ENCODE measurements at regions not wholly inside any gene's neighbourhood (a gene's known extent, or its start where the extent isn't known, plus 50 kb on each side); places are given as distances from the start of the nearest gene placed in this dataset.

GRCh38 chr2:41498781-41499180, 549.0 kb upstream of the PKDCC start:
- Mint-ChIP-seq H3K4me1 (no peaks in the 10 kb centered on the region), H3K36me3 (peaks cover 0 to 19% (median 1%) of the 10 kb centered on the region in 5 donors), H3K27ac (no peak overlapping the region), H3K4me3 (no peak overlapping the region), H3K9me3 (peaks cover 13 to 77% (median 49%) of the 10 kb centered on the region in 11 donors), H3K27me3 (no peaks in the 10 kb centered on the region)
- intact Hi-C loops (cut with micrococcal nuclease) = no loop called here
- POLR2A ChIA-PET = no interaction called here
- DNase-seq (no peak), ATAC-seq (no peak)
- Histone ChIP-seq H3K36me3 (ENCODE audit: control insufficient read depth in 2 of 3, insufficient read depth in 3 of 3, low read length in 3 of 3) (no peaks in the 10 kb centered on the region), H3K9me3 (ENCODE audit: control insufficient read depth in 2 of 3, low read length in 3 of 3) (peaks cover 0 to 48% (median 10%) of the 10 kb centered on the region in 3 experiments), H3K27ac (ENCODE audit: low read depth, low read length) (no peak overlapping the region), H3K27me3 (ENCODE audit: control insufficient read depth in 2 of 2, insufficient read depth in 2 of 2, low read length in 2 of 2) (no peaks in the 10 kb centered on the region), H3K4me1 (ENCODE audit: control insufficient read depth in 2 of 2, insufficient read depth in 2 of 2, low read length in 2 of 2) (no peaks in the 10 kb centered on the region), H3K4me3 (ENCODE audit: low read length) (no peak overlapping the region)
- CTCF ChIA-PET = no interaction called here

- CTCF ChIA-PET = no interaction called here
- Mint-ChIP-seq H3K9me3 (peaks cover 7 to 56% (median 29%) of the 10 kb centered on the region in 11 donors), H3K36me3 (peaks cover 0 to 4% (median 0%) of the 10 kb centered on the region in 5 donors)
These were observed 546.9 kb upstream of the PKDCC start for GRCh38 chr2:41500895-41501294.

GRCh38 chr2:41502752-41503151, 545.1 kb upstream of the PKDCC start:
- H3K27ac Mint-ChIP-seq = no peak overlapping the region
- no peaks in the 10 kb centered on the region for H3K4me1 Mint-ChIP-seq
- no peak overlapping the region for H3K4me3 Mint-ChIP-seq
- ChIA-PET CTCF (no interaction called here), POLR2A (no interaction called here)
- no peak overlapping the region for H3K4me3 ChIP-seq (ENCODE audit: low read length)
- no peak for DNase-seq
- intact Hi-C loops (cut with micrococcal nuclease) = no loop called here
- H3K9me3 Mint-ChIP-seq = peaks cover 5 to 38% (median 15%) of the 10 kb centered on the region in 11 donors
- no peaks in the 10 kb centered on the region for H3K27me3 ChIP-seq (ENCODE audit: control insufficient read depth in 2 of 2, insufficient read depth in 2 of 2, low read length in 2 of 2)
- peaks cover 0 to 11% (median 0%) of the 10 kb centered on the region in 3 experiments for H3K9me3 ChIP-seq (ENCODE audit: control insufficient read depth in 2 of 3, low read length in 3 of 3)
- no peak for ATAC-seq
- H3K4me1 ChIP-seq (ENCODE audit: control insufficient read depth in 2 of 2, insufficient read depth in 2 of 2, low read length in 2 of 2) = no peaks in the 10 kb centered on the region
- H3K27ac ChIP-seq (ENCODE audit: low read depth, low read length) = no peak overlapping the region
- H3K27me3 Mint-ChIP-seq = peaks cover 0 to 4% (median 0%) of the 10 kb centered on the region in 5 donors
- no peaks in the 10 kb centered on the region for H3K36me3 ChIP-seq (ENCODE audit: control insufficient read depth in 2 of 3, insufficient read depth in 3 of 3, low read length in 3 of 3)
- peaks cover 0 to 4% (median 0%) of the 10 kb centered on the region in 5 donors for H3K36me3 Mint-ChIP-seq

More at GRCh38 chr2:41500895-41501294, 546.9 kb upstream of the PKDCC start:
- Mint-ChIP-seq H3K27ac (no peak overlapping the region), H3K4me1 (no peaks in the 10 kb centered on the region), H3K4me3 (no peak overlapping the region), H3K27me3 (no peaks in the 10 kb centered on the region)
- no peak for ATAC-seq
- Histone ChIP-seq H3K4me1 (ENCODE audit: control insufficient read depth in 2 of 2, insufficient read depth in 2 of 2, low read length in 2 of 2) (no peaks in the 10 kb centered on the region), H3K27me3 (ENCODE audit: control insufficient read depth in 2 of 2, insufficient read depth in 2 of 2, low read length in 2 of 2) (no peaks in the 10 kb centered on the region), H3K36me3 (ENCODE audit: control insufficient read depth in 2 of 3, insufficient read depth in 3 of 3, low read length in 3 of 3) (no peaks in the 10 kb centered on the region), H3K9me3 (ENCODE audit: control insufficient read depth in 2 of 3, low read length in 3 of 3) (peaks cover 0 to 27% (median 0%) of the 10 kb centered on the region in 3 experiments), H3K4me3 (ENCODE audit: low read length) (no peak overlapping the region), H3K27ac (ENCODE audit: low read depth, low read length) (no peak overlapping the region)
- POLR2A ChIA-PET = no interaction called here
- DNase-seq = no peak
- intact Hi-C loops (cut with micrococcal nuclease) = no loop called here

- Histone ChIP-seq H3K27ac (ENCODE audit: low read depth, low read length) (no peak overlapping the region), H3K4me3 (ENCODE audit: low read length) (no peak overlapping the region), H3K9me3 (ENCODE audit: control insufficient read depth in 2 of 3, low read length in 3 of 3) (peaks cover 0 to 11% (median 0%) of the 10 kb centered on the region in 3 experiments), H3K36me3 (ENCODE audit: control insufficient read depth in 2 of 3, insufficient read depth in 3 of 3, low read length in 3 of 3) (no peaks in the 10 kb centered on the region), H3K27me3 (ENCODE audit: control insufficient read depth in 2 of 2, insufficient read depth in 2 of 2, low read length in 2 of 2) (no peaks in the 10 kb centered on the region), H3K4me1 (ENCODE audit: control insufficient read depth in 2 of 2, insufficient read depth in 2 of 2, low read length in 2 of 2) (no peaks in the 10 kb centered on the region)
- H3K9me3 Mint-ChIP-seq = peaks cover 3 to 23% (median 11%) of the 10 kb centered on the region in 11 donors
- ChIA-PET CTCF (no interaction called here), POLR2A (no interaction called here)
- intact Hi-C loops (cut with micrococcal nuclease) = no loop called here
- H3K27ac Mint-ChIP-seq = no peak overlapping the region
- H3K27me3 Mint-ChIP-seq = peaks cover 0 to 4% (median 0%) of the 10 kb centered on the region in 5 donors
- DNase-seq (no peak), ATAC-seq (no peak)
- H3K36me3 Mint-ChIP-seq = peaks cover 0 to 4% (median 0%) of the 10 kb centered on the region in 5 donors
- no peaks in the 10 kb centered on the region for H3K4me1 Mint-ChIP-seq
- no peak overlapping the region for H3K4me3 Mint-ChIP-seq
These were observed 543.3 kb upstream of the PKDCC start for GRCh38 chr2:41504532-41504931.

- Histone ChIP-seq H3K4me1 (ENCODE audit: control insufficient read depth in 2 of 2, insufficient read depth in 2 of 2, low read length in 2 of 2) (no peaks in the 10 kb centered on the region), H3K9me3 (ENCODE audit: control insufficient read depth in 2 of 3, low read length in 3 of 3) (no peaks in the 10 kb centered on the region), H3K4me3 (ENCODE audit: low read length) (no peak overlapping the region), H3K36me3 (ENCODE audit: control insufficient read depth in 2 of 3, insufficient read depth in 3 of 3, low read length in 3 of 3) (no peaks in the 10 kb centered on the region), H3K27ac (ENCODE audit: low read depth, low read length) (no peak overlapping the region), H3K27me3 (ENCODE audit: control insufficient read depth in 2 of 2, insufficient read depth in 2 of 2, low read length in 2 of 2) (no peaks in the 10 kb centered on the region)
- Mint-ChIP-seq H3K4me1 (no peaks in the 10 kb centered on the region), H3K4me3 (no peak overlapping the region), H3K36me3 (no peaks in the 10 kb centered on the region), H3K27ac (no peak overlapping the region), H3K9me3 (peaks cover 0 to 4% (median 0%) of the 10 kb centered on the region in 11 donors), H3K27me3 (peaks cover 0 to 5% (median 0%) of the 10 kb centered on the region in 5 donors)
- DNase-seq = no peak
- peak; percentile 34 for ATAC-seq
- CTCF ChIA-PET = no interaction called here
- intact Hi-C loops (cut with micrococcal nuclease) = no loop called here
- POLR2A ChIA-PET = no interaction called here
These were observed 537.7 kb upstream of the PKDCC start for GRCh38 chr2:41510108-41510507.

GRCh38 chr2:41521211-41521610, 526.6 kb upstream of the PKDCC start:
- Mint-ChIP-seq H3K4me3 (no peak overlapping the region), H3K27me3 (peaks cover 0 to 11% (median 4%) of the 10 kb centered on the region in 5 donors), H3K4me1 (no peaks in the 10 kb centered on the region), H3K9me3 (peaks cover 0 to 4% (median 0%) of the 10 kb centered on the region in 11 donors), H3K27ac (no peak overlapping the region), H3K36me3 (no peaks in the 10 kb centered on the region)
- ATAC-seq = no peak
- ChIA-PET CTCF (no interaction called here), POLR2A (no interaction called here)
- no peaks in the 10 kb centered on the region for H3K9me3 ChIP-seq (ENCODE audit: control insufficient read depth in 2 of 3, low read length in 3 of 3)
- no peaks in the 10 kb centered on the region for H3K27me3 ChIP-seq (ENCODE audit: control insufficient read depth in 2 of 2, insufficient read depth in 2 of 2, low read length in 2 of 2)
- no peak for DNase-seq
- intact Hi-C loops (cut with micrococcal nuclease) = no loop called here
- no peak overlapping the region for H3K4me3 ChIP-seq (ENCODE audit: low read length)
- H3K4me1 ChIP-seq (ENCODE audit: control insufficient read depth in 2 of 2, insufficient read depth in 2 of 2, low read length in 2 of 2) = no peaks in the 10 kb centered on the region
- H3K36me3 ChIP-seq (ENCODE audit: control insufficient read depth in 2 of 3, insufficient read depth in 3 of 3, low read length in 3 of 3) = no peaks in the 10 kb centered on the region
- H3K27ac ChIP-seq (ENCODE audit: low read depth, low read length) = no peak overlapping the region

GRCh38 chr2:41527525-41528323, 520.1 kb upstream of the PKDCC start:
- Mint-ChIP-seq H3K9me3 (peaks cover 0 to 17% (median 4%) of the 10 kb centered on the region in 11 donors), H3K27me3 (peaks cover 0 to 3% (median 0%) of the 10 kb centered on the region in 5 donors), H3K4me1 (no peaks in the 10 kb centered on the region), H3K4me3 (no peak overlapping the region), H3K36me3 (no peaks in the 10 kb centered on the region), H3K27ac (no peak overlapping the region)
- Histone ChIP-seq H3K4me3 (ENCODE audit: low read length) (no peak overlapping the region), H3K4me1 (ENCODE audit: control insufficient read depth in 2 of 2, insufficient read depth in 2 of 2, low read length in 2 of 2) (no peaks in the 10 kb centered on the region), H3K27me3 (ENCODE audit: control insufficient read depth in 2 of 2, insufficient read depth in 2 of 2, low read length in 2 of 2) (no peaks in the 10 kb centered on the region), H3K27ac (ENCODE audit: low read depth, low read length) (no peak overlapping the region), H3K9me3 (ENCODE audit: control insufficient read depth in 2 of 3, low read length in 3 of 3) (no peaks in the 10 kb centered on the region), H3K36me3 (ENCODE audit: control insufficient read depth in 2 of 3, insufficient read depth in 3 of 3, low read length in 3 of 3) (no peaks in the 10 kb centered on the region)
- intact Hi-C loops (cut with micrococcal nuclease) = no loop called here
- CTCF ChIA-PET = no interaction called here
- DNase-seq = no peak
- no peak for ATAC-seq
- POLR2A ChIA-PET = no interaction called here
